Mesendoderm (in vitro differentiated cells): ENCODE measurements at regions not wholly inside any gene's neighbourhood (a gene's known extent, or its start where the extent isn't known, plus 50 kb on each side); places are given as distances from the start of the nearest gene placed in this dataset.
A peak's percentile ranks its signal among the peaks of the same experiment; 100 is the strongest.

Experiments used
- DNase-seq: peaks from one replicate; pipeline ENCODE4 v3.0.0; 2013
- H2AK5ac ChIP-seq: 2 replicates; pipeline ENCODE4 v1.6.1; 2013; ENCODE audit warnings: low read length, inconsistent platforms
- H2BK120ac ChIP-seq: 2 replicates; pipeline ENCODE4 v1.6.1; 2013; ENCODE audit warnings: low read depth, mild to moderate bottlenecking, low read length, moderate library complexity, mixed read lengths
- H2BK15ac ChIP-seq: replicated peaks from 2 replicates; pipeline ENCODE4 v1.6.1; 2013; ENCODE audit warnings: low read depth, mild to moderate bottlenecking, moderate library complexity
- H2BK5ac ChIP-seq: 2 replicates; pipeline ENCODE4 v1.6.1; 2013; ENCODE audit warnings: low read length, inconsistent platforms
- H3K18ac ChIP-seq: 2 replicates; pipeline ENCODE4 v1.6.1; 2013; ENCODE audit warnings: mild to moderate bottlenecking, low read length, mixed read lengths
- H3K23ac ChIP-seq: one replicate; pipeline ENCODE4 v1.6.1; 2013; ENCODE audit warnings: low read length
- H3K27ac ChIP-seq: 2 replicates; pipeline ENCODE4 v1.5.1; 2013; ENCODE audit warnings: low read depth, mild to moderate bottlenecking, inconsistent platforms, low read length, moderate library complexity
- H3K27me3 ChIP-seq: 2 replicates; pipeline ENCODE4 v1.6.1; 2013; ENCODE audit warnings: low read length, control low read depth, mild to moderate bottlenecking, inconsistent platforms; ENCODE audit not compliant: insufficient read depth, poor library complexity
- H3K36me3 ChIP-seq: 2 replicates; pipeline ENCODE4 v1.6.1; 2013; ENCODE audit warnings: low read length, inconsistent platforms; ENCODE audit not compliant: control insufficient read depth, insufficient read depth
- H3K4ac ChIP-seq: one replicate; pipeline ENCODE4 v1.6.1; 2013; ENCODE audit warnings: low read depth, mild to moderate bottlenecking, low read length, moderate library complexity
- H3K4me1 ChIP-seq: 2 replicates; pipeline ENCODE4 v1.6.1; 2013; ENCODE audit warnings: low read depth, low read length, inconsistent platforms; ENCODE audit not compliant: control insufficient read depth
- H3K4me2 ChIP-seq: 2 replicates; pipeline ENCODE4 v1.6.1; 2013; ENCODE audit warnings: low read length
- H3K4me3 ChIP-seq: 2 replicates; pipeline ENCODE4 v1.5.1; 2013; ENCODE audit warnings: mild to moderate bottlenecking, low read length
- H3K56ac ChIP-seq: one replicate; pipeline ENCODE4 v1.6.1; 2013; ENCODE audit warnings: low read length
- H3K79me1 ChIP-seq: 2 replicates; pipeline ENCODE4 v1.6.1; 2013; ENCODE audit warnings: low read length, inconsistent platforms
- H3K79me2 ChIP-seq: 2 replicates; pipeline ENCODE4 v1.6.1; 2013; ENCODE audit warnings: mild to moderate bottlenecking, low read length; ENCODE audit not compliant: control insufficient read depth, insufficient read depth
- H3K9ac ChIP-seq: 2 replicates; pipeline ENCODE4 v1.6.1; 2013; ENCODE audit warnings: low read length, inconsistent platforms
- H4K5ac ChIP-seq: one replicate; pipeline ENCODE4 v1.6.1; 2013; ENCODE audit warnings: low read length
- H4K8ac ChIP-seq: one replicate; pipeline ENCODE4 v1.6.1; 2013; ENCODE audit warnings: low read depth, mild to moderate bottlenecking, control low read depth, low read length, moderate library complexity
- WGBS: extraction: QIAGEN DNeasy Blood & Tissue Kit; methylation state at CpG from one replicate; pipeline ENCODE4 v1.1.7; 2013; ENCODE audit warnings: low lambda C conversion rate, missing lambda C conversion rate; ENCODE audit not compliant: insufficient coverage; ENCODE audit errors: extremely low coverage; 5-methylcytosine and 5-hydroxymethylcytosine counted together

DNA sequence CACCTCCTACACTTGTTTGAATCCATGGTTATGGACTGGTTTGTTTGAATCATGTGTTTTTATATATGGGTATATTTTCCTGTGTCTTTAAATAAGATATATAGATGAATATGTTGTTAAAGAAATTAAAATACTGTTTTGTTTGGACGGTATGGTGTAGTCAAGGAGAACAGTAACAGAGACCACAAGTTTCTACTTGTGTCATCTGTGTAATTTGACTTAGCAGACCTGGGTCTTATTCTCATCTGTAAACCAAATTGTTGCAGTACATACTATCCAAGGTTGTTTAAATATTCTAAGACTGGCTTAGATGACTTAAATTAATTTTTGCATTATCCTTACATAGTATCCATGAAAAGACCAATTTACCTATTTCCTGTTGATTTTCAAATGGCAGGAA lies 361.1 kb upstream of the SLITRK1 start:
- no peak overlapping the region for H2BK120ac ChIP-seq
- no peaks in the 10 kb centered on the region for H3K79me1 ChIP-seq
- no peak overlapping the region for H3K4me2 ChIP-seq
- H3K4ac ChIP-seq: no peak overlapping the region
- no peak overlapping the region for H2BK15ac ChIP-seq
- H3K27me3 ChIP-seq: no peaks in the 10 kb centered on the region
- 100% methylated on average over 1 of the region's 1 CpG for WGBS
- H4K5ac ChIP-seq: no peak overlapping the region
- H3K56ac ChIP-seq: no peak overlapping the region
- no peaks in the 10 kb centered on the region for H3K4me1 ChIP-seq
- no peak overlapping the region for H4K8ac ChIP-seq
- DNase-seq: no peak
- no peak overlapping the region for H3K9ac ChIP-seq
- no peak overlapping the region for H2AK5ac ChIP-seq
- no peak overlapping the region for H3K18ac ChIP-seq
- H3K23ac ChIP-seq: no peak overlapping the region
- H3K4me3 ChIP-seq: no peak overlapping the region
- H2BK5ac ChIP-seq: no peak overlapping the region
- no peak overlapping the region for H3K27ac ChIP-seq
- no peaks in the 10 kb centered on the region for H3K36me3 ChIP-seq
- H3K79me2 ChIP-seq: no peaks in the 10 kb centered on the region

DNA sequence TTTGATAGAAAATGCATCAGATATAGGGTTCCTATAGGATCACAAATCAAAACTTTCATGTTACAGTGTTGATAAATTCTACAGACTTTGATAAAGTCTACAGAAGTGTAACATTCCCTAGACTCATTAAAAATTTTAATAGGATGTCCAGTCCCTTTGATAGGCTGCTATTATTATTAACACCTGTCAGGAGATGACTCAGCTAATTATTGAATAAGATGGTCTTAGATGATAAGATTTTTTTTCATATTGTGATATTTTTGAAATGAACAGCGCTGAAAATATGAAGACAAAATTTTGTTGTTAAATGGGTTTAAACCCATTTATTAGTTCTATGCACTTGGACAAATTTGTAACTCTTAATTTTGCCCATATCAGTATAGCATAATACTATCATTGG lies 356.8 kb upstream of the SLITRK1 start:
- Histone ChIP-seq H4K5ac (no peak overlapping the region), H2BK5ac (no peak overlapping the region), H4K8ac (no peak overlapping the region), H3K9ac (no peak overlapping the region), H3K56ac (no peak overlapping the region), H3K36me3 (no peaks in the 10 kb centered on the region), H3K23ac (no peak overlapping the region), H3K79me2 (no peaks in the 10 kb centered on the region), H3K18ac (no peak overlapping the region), H2BK15ac (no peak overlapping the region), H3K4me3 (no peak overlapping the region), H3K27me3 (no peaks in the 10 kb centered on the region), H3K27ac (no peak overlapping the region), H3K4me2 (no peak overlapping the region), H3K79me1 (no peaks in the 10 kb centered on the region), H2AK5ac (no peak overlapping the region), H3K4ac (no peak overlapping the region), H2BK120ac (no peak overlapping the region), H3K4me1 (no peaks in the 10 kb centered on the region)
- WGBS: no CpG with 5 or more reads among the region's 1 CpG
- DNase-seq: no peak

- Histone ChIP-seq H3K36me3 (no peaks in the 10 kb centered on the region), H2BK120ac (no peak overlapping the region), H2BK5ac (no peak overlapping the region), H3K4me3 (no peak overlapping the region), H3K4ac (no peak overlapping the region), H3K79me1 (no peaks in the 10 kb centered on the region), H3K9ac (no peak overlapping the region), H2BK15ac (no peak overlapping the region), H3K4me1 (no peaks in the 10 kb centered on the region), H3K27ac (no peak overlapping the region), H3K18ac (no peak overlapping the region), H3K23ac (no peak overlapping the region), H3K4me2 (no peak overlapping the region), H2AK5ac (no peak overlapping the region), H3K56ac (no peak overlapping the region), H4K5ac (no peak overlapping the region), H3K27me3 (no peaks in the 10 kb centered on the region), H4K8ac (no peak overlapping the region), H3K79me2 (no peaks in the 10 kb centered on the region)
- DNase-seq: no peak
- no CpG with 5 or more reads among the region's 1 CpG for WGBS
Observed at GRCh38 chr13:84238381-84238780, 356.1 kb upstream of the SLITRK1 start.

- Histone ChIP-seq H4K5ac (no peak overlapping the region), H3K27me3 (no peaks in the 10 kb centered on the region), H3K79me2 (no peaks in the 10 kb centered on the region), H3K9ac (no peak overlapping the region), H3K36me3 (no peaks in the 10 kb centered on the region), H3K18ac (no peak overlapping the region), H3K27ac (no peak overlapping the region), H3K23ac (no peak overlapping the region), H3K4me1 (no peaks in the 10 kb centered on the region), H3K79me1 (no peaks in the 10 kb centered on the region), H3K4me2 (no peak overlapping the region), H2AK5ac (no peak overlapping the region), H3K4me3 (no peak overlapping the region), H2BK120ac (no peak overlapping the region), H2BK5ac (no peak overlapping the region), H3K4ac (no peak overlapping the region), H4K8ac (no peak overlapping the region), H3K56ac (no peak overlapping the region), H2BK15ac (no peak overlapping the region)
- WGBS: no CpG with 5 or more reads among the region's 3 CpGs
- DNase-seq: peak; percentile 69
Observed at GRCh38 chr13:84237143-84237542, 354.9 kb upstream of the SLITRK1 start.

DNA sequence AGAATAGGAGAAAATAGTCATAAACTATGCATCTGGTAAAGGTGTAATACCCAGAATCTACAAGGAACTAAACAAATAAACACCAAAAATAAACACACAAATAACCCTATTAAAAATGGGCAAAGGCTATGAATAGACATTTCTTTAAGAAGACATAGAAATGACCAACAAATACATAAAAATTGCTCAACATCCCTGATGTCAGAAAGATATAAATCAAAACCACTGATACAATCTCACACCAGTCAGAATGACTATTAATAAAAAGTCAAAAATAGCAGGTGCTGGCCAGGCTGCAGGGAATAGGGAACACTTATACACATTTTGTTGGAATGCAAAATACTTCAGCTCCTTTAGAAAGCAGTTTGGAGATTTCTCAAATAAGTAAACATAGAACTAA lies 352.1 kb upstream of the SLITRK1 start:
- no peak overlapping the region for H3K23ac ChIP-seq
- H3K18ac ChIP-seq: no peak overlapping the region
- no peak overlapping the region for H3K4me2 ChIP-seq
- no peak overlapping the region for H2AK5ac ChIP-seq
- no peak overlapping the region for H4K8ac ChIP-seq
- no peak overlapping the region for H2BK120ac ChIP-seq
- no peak overlapping the region for H3K56ac ChIP-seq
- H3K4me1 ChIP-seq: no peaks in the 10 kb centered on the region
- no peak overlapping the region for H3K4me3 ChIP-seq
- no peaks in the 10 kb centered on the region for H3K79me1 ChIP-seq
- H3K27me3 ChIP-seq: no peaks in the 10 kb centered on the region
- no peak overlapping the region for H2BK5ac ChIP-seq
- no peak overlapping the region for H2BK15ac ChIP-seq
- no peak overlapping the region for H3K4ac ChIP-seq
- H3K27ac ChIP-seq: no peak overlapping the region
- no peak overlapping the region for H3K9ac ChIP-seq
- H3K79me2 ChIP-seq: no peaks in the 10 kb centered on the region
- DNase-seq: no peak
- H3K36me3 ChIP-seq: no peaks in the 10 kb centered on the region
- H4K5ac ChIP-seq: no peak overlapping the region

- no peak overlapping the region for H2BK15ac ChIP-seq
- H4K8ac ChIP-seq: no peak overlapping the region
- no peaks in the 10 kb centered on the region for H3K36me3 ChIP-seq
- no peak overlapping the region for H3K4me3 ChIP-seq
- H3K79me1 ChIP-seq: no peaks in the 10 kb centered on the region
- H3K23ac ChIP-seq: no peak overlapping the region
- H3K9ac ChIP-seq: no peak overlapping the region
- no peak overlapping the region for H3K18ac ChIP-seq
- no peaks in the 10 kb centered on the region for H3K4me1 ChIP-seq
- H3K4ac ChIP-seq: no peak overlapping the region
- H2BK120ac ChIP-seq: no peak overlapping the region
- no peaks in the 10 kb centered on the region for H3K79me2 ChIP-seq
- no peak overlapping the region for H3K4me2 ChIP-seq
- H3K27ac ChIP-seq: no peak overlapping the region
- WGBS: no CpG with 5 or more reads among the region's 1 CpG
- no peak overlapping the region for H2AK5ac ChIP-seq
- no peak overlapping the region for H4K5ac ChIP-seq
- H2BK5ac ChIP-seq: no peak overlapping the region
- no peak overlapping the region for H3K56ac ChIP-seq
- DNase-seq: no peak
- H3K27me3 ChIP-seq: no peaks in the 10 kb centered on the region
Observed at GRCh38 chr13:84230568-84230967, 348.3 kb upstream of the SLITRK1 start.
